GM19023 (cell line): ENCODE measurements at regions not wholly inside any gene's neighbourhood (a gene's known extent, or its start where the extent isn't known, plus 50 kb on each side); places are given as distances from the start of the nearest gene placed in this dataset.

Source experiments
- ATAC-seq: cut with Tn5 transposase; IDR thresholded peaks from one replicate; pipeline ENCODE4 v1.9.1; 2021; ENCODE audit warnings: mild to moderate bottlenecking, moderate library complexity; ENCODE audit not compliant: unreplicated experiment

DNA sequence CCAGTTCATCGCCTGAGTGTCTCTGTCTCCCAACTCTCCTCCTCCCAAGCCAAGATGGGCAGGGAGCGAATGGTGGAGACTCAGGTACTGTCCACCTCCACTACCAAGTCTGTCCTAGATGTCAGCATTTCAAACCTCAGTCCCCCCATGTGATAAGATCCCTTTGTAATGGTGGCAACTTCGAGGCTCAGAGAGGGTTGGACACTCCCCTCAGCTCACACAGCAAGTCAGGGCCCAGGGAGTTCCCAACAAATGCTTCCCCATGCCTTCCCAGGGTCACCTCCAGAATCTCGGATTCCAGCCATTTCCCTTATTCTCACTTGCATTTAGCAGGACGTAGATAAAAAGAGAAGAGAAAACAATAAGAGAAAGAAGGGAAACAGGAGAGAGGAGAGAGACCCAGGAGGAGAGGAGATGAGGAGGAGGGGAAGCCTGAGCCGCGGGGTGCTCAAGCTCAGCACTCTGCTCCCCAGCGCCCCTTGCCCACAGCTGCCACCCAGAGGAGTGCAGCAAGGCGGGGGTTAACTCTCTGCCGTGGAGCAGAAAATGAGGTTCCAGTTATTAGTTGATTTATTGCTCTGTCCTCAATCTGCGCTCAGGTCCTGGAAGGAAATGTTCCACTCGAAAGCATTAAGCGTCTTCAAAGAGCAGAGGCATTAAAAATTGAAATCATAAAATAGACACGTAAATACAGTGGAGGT lies 84.1 kb upstream of the LINGO1 start:
- ATAC-seq, result no peak

GRCh38 chr15:77715860-77716259 lies 83.1 kb upstream of the LINGO1 start:
- ATAC-seq, result no peak

- no peak for ATAC-seq
These were observed 82.3 kb upstream of the LINGO1 start for GRCh38 chr15:77715051-77715450.

GRCh38 chr15:77714555-77714954 lies 81.8 kb upstream of the LINGO1 start:
- ATAC-seq, result no peak

- no peak for ATAC-seq
These were observed 81.3 kb upstream of the LINGO1 start for GRCh38 chr15:77714023-77714422.

DNA sequence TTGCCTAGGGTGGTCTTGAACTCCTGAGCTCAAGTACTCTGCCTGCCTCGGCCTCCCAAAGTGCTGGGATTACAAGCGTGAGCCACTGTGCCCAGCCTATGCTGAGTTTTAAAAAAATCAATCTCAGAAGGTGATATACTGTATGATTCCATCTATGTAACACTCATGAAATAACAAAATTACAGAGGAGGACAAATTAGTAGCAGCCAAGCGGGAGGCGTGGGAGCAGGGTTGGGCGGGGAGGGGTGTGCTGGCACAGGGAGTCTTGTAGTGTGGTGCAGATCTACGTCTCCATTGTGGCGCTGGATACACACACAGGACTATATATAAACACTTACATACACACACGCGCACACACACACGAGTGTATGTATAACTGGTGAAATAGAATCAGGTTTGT lies 80.6 kb upstream of the LINGO1 start:
- no peak for ATAC-seq

DNA sequence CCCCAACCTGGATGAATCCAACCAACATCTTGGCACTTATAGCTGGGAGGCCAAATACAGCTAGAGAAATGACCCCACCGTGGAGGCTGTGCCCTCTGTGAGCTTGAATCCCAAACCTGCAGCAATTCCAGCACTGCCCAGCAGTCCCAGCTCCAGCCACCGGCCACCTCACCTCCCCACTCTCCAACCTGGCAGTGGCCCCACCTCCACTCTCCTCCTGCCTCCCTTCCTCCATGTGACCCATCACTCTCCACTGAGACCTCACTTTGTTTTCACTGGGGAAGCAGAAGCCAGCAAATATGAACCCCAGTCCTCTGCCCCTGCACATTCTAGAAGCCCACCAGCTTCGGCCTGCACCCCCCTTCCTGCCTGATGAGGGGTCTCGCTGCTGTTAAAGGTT lies 79.7 kb upstream of the LINGO1 start:
- no peak for ATAC-seq

- no peak for ATAC-seq
These were observed 77.9 kb upstream of the LINGO1 start for GRCh38 chr15:77710637-77711036.

GRCh38 chr15:77710206-77710605 lies 77.5 kb upstream of the LINGO1 start:
- ATAC-seq, result no peak

- no peak for ATAC-seq
These were observed 76.6 kb upstream of the LINGO1 start for GRCh38 chr15:77709135-77709886.

DNA sequence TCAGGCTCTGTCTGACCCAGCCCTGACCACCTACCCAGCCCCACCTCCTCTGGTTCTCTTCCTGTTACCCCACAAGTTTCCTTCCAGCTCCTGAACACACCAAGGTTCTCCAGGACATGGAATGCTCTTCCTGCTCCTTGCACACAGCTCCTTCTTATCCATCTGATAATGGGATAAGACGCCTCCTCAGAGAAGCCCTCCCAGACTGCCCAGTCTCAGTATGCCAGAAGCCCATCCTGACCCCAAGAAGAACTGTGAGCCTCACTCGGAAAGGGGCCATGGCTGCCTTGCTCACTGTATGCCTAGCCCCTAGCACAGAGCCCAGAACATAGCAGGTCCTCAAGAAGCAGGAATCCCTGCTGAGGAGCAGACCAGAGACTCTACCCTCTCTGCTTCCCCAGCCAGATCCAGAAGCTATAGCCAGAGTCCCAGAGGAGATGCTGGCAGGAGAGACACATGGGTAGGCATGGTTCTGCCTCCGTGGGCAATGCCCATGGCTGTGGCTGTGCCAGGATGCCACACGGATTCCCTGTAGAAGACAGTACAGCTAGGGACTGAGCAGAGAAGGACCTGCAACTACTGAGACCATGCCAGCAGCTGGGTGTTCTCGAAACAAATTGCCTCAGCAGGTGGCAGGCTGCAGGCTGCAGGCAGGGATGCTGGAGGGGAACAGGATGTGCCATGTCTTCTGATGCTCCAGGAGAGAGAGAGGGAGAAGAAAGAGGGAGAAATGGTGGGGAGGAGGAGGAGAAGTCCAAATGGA lies 74.0 kb upstream of the LINGO1 start:
- ATAC-seq, result no peak

DNA sequence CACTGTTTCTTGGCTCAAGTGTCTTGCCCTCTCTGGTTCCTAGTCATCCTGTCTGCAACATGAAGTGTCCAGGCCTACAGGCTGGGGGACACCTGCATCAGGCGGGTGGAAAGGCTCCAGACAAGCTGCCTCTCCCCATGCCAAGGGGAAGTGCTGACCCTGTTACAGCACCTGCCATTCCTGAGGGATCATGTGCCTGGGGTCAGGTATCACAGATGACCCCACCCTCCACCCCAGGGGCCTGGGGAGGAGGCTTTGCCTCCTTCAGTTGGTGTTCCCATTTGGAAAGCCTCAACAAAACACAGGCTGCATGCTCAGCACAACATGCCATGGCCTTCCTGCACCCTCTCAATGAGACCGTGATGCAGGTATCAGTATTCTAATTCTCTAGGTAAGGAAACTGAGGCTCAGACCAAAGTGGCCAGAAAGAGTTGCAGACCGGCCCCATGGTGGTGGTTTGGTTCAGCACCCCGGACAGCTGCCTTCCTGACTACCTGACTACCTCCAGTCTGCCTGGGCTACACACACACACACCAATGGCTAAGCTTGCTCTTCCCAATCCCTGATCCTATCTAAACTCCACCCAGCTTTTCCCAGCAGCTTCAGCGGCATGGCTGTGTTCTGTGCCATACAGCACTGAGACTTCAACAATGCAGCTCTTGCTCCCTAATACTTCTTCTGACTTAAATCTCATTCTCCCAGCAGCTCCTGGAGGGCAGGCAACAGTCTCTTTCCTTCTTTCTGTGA lies 69.7 kb upstream of the LINGO1 start:
- ATAC-seq, result no peak

GRCh38 chr15:77698481-77698880 lies 65.8 kb upstream of the LINGO1 start:
- ATAC-seq, result no peak

GRCh38 chr15:77697893-77698292 lies 65.2 kb upstream of the LINGO1 start:
- no peak for ATAC-seq

- no peak for ATAC-seq
These were observed 64.2 kb upstream of the LINGO1 start for GRCh38 chr15:77696871-77697270.

GRCh38 chr15:77695961-77696582 lies 63.4 kb upstream of the LINGO1 start:
- no peak for ATAC-seq

GRCh38 chr15:77695548-77695947 lies 62.8 kb upstream of the LINGO1 start:
- no peak for ATAC-seq

GRCh38 chr15:77693576-77693975 lies 60.9 kb upstream of the LINGO1 start:
- ATAC-seq, result no peak

DNA sequence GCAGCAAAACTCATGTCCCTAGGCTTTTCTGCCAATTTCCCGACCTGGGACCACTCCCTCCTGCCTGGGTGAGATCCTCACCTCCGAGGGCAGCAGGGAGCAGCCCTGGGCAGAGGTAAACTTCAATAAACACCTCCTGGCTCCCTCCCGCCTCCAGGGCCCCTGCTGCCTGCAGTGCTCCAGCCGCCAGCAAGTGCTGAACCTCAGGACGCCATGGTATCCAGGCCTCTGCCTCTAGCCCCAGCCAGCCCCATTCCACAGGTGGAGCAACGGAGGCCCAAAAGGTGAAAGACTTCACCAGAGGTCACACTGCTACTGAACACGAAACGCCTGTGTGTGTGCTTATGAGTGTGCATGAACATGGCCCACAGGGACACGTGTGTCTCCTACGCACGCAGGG lies 59.9 kb upstream of the LINGO1 start:
- ATAC-seq, result no peak

DNA sequence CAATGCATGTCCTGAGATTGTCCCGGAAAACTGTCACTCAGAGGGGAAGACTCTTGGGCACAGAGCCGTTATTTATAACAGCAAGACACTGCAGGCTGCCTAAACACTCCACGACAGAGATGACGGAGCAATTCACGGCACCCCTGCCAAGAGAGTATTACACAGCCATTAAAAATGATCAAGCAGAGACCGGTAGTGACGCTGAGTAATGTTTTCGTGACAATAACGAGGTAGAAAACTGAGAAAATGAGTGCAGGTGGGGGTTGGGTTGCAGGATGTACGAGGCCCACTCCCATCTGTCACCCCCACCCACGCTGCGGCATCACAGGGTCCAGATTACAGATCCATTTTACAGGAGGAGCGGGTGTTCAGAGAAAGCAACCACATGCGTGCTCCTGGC lies 58.9 kb upstream of the LINGO1 start:
- ATAC-seq, result no peak

DNA sequence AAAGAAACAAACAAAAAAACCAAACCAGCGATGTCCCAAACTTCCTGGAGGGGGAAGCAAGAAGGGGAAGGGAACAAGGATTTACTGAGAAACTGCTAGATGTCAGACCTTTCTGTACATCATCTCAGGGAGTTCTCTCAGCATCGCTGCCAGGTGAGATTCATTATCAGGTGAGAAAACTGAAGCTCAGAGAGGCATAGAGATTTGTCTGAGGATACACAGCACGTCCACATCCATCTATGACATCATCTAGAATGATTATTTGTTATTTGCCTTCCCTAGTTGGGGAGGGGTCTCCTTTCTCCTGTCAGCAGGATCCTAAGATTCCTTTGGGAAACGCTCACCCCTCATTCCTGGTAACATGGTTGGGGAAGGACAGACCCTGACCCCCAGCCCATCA lies 57.1 kb upstream of the LINGO1 start:
- ATAC-seq, result no peak
